Neuron (in vitro differentiated cells): ENCODE measurements at regions not wholly inside any gene's neighbourhood (a gene's known extent, or its start where the extent isn't known, plus 50 kb on each side); places are given as distances from the start of the nearest gene placed in this dataset.

ENCODE experiments used
- H2AFZ ChIP-seq: one replicate; pipeline ENCODE4 v1.6.1; 2013; ENCODE audit warnings: low read depth, mild to moderate bottlenecking, inconsistent platforms, low read length, moderate library complexity
- H3K27me3 ChIP-seq: one replicate; pipeline ENCODE4 v1.6.1; 2013; ENCODE audit warnings: low read length; ENCODE audit not compliant: insufficient read depth
- H3K36me3 ChIP-seq: one replicate; pipeline ENCODE4 v1.6.1; 2013; ENCODE audit warnings: low read length; ENCODE audit not compliant: insufficient read depth
- H3K4me1 ChIP-seq: one replicate; pipeline ENCODE4 v1.6.1; 2013; ENCODE audit warnings: low read length; ENCODE audit not compliant: insufficient read depth
- H3K4me3 ChIP-seq: 2 replicates; pipeline ENCODE4 v1.5.1; 2013; ENCODE audit warnings: mild to moderate bottlenecking, low read length, moderate library complexity
- H3K9me3 ChIP-seq: one replicate; pipeline ENCODE4 v1.6.1; 2013; ENCODE audit warnings: low read length

GRCh38 chr2:123303731-123304130, 721.4 kb upstream of the CNTNAP5 start:
- Histone ChIP-seq H3K27me3 (no peaks in the 10 kb centered on the region), H3K4me3 (no peak overlapping the region), H3K36me3 (no peaks in the 10 kb centered on the region), H3K9me3 (peaks cover 3% of the 10 kb centered on the region), H3K4me1 (peaks cover 10% of the 10 kb centered on the region), H2AFZ (no peak overlapping the region)
